ENCODE measurements at regions not wholly inside any gene's neighbourhood (a gene's known extent, or its start where the extent isn't known, plus 50 kb on each side); places are given as distances from the start of the nearest gene placed in this dataset.

DNA sequence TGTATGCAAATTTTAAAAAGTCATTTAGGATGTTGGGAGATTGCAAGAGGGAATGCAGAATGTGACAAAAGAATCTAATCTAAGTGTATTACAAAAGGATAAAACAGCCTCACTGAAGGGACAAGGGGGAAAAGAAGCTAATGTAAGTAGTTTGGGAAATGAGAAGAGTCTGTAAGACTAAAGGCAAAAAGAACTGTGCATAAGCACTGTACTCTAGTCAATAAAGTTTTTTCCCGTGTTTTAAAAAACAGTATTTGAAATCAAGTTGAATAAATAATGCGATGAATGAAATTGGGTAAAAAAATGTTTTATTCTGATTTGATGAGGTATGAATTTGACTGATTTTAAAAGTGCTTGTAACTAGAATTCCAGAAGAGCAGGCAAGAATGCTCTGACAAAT is 149.8 kb downstream of the VEGFA start:
- TF ChIP-seq, protein P1, sequence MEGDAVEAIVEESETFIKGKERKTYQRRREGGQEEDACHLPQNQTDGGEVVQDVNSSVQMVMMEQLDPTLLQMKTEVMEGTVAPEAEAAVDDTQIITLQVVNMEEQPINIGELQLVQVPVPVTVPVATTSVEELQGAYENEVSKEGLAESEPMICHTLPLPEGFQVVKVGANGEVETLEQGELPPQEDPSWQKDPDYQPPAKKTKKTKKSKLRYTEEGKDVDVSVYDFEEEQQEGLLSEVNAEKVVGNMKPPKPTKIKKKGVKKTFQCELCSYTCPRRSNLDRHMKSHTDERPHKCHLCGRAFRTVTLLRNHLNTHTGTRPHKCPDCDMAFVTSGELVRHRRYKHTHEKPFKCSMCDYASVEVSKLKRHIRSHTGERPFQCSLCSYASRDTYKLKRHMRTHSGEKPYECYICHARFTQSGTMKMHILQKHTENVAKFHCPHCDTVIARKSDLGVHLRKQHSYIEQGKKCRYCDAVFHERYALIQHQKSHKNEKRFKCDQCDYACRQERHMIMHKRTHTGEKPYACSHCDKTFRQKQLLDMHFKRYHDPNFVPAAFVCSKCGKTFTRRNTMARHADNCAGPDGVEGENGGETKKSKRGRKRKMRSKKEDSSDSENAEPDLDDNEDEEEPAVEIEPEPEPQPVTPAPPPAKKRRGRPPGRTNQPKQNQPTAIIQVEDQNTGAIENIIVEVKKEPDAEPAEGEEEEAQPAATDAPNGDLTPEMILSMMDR (IDR thresholded peaks at IDR 0.05), result no peak
- no peak for TF ChIP-seq POLR2A (IDR thresholded peaks at IDR 0.05)
